PC-9 (cell line): ENCODE measurements at regions not wholly inside any gene's neighbourhood (a gene's known extent, or its start where the extent isn't known, plus 50 kb on each side); places are given as distances from the start of the nearest gene placed in this dataset.

Source experiments
- BruUV-seq: library from RNA; stranded (reverse); fragments of 400-500 nt; replicated peaks from 2 replicates; lab custom pipeline; 2021; lab: Mats Ljungman, UMichigan
- CTCF ChIA-PET: fragments of 300-600 bp; sonication (Branson Sonifier 250); formaldehyde crosslinking; loops from one replicate; lab custom pipeline; 2022; ENCODE audit warnings: antibody characterized with exemption; lab: Charles Lee
- POLR2A ChIA-PET: fragments of 300-600 bp; sonication (Branson Sonifier 250); formaldehyde crosslinking; loops from one replicate; lab custom pipeline; 2022; ENCODE audit warnings: antibody characterized with exemption; ENCODE audit not compliant: unreplicated experiment; lab: Charles Lee
- DNase-seq, 2 experiments: peaks; one replicate each; pipeline versions ENCODE4 v3.0.0 to v3.0.0-alpha.2; 2015 to 2022; ENCODE audit warnings: mixed read lengths in 1 of 2
- H2AFZ ChIP-seq: fragments of 200-600 bp; sonication (generic); 2 replicates; pipeline ENCODE4 v1.8.1; 2017; ENCODE audit warnings: antibody characterized with exemption
- H3F3A ChIP-seq: fragments of 200-600 bp; sonication (generic); 2 replicates; pipeline ENCODE4 v1.8.1; 2017; ENCODE audit warnings: antibody characterized with exemption, mild to moderate bottlenecking, low read depth; ENCODE audit not compliant: insufficient read depth
- H3K27ac ChIP-seq: fragments of 200-600 bp; sonication (generic); 2 replicates; pipeline ENCODE4 v1.6.1; 2016; ENCODE audit warnings: mixed run types
- H3K27me3 ChIP-seq: fragments of 200-600 bp; sonication (generic); 2 replicates; pipeline ENCODE4 v1.6.1; 2016; ENCODE audit warnings: low read depth, mixed run types; ENCODE audit not compliant: insufficient read depth
- H3K36me3 ChIP-seq: fragments of 200-600 bp; sonication (generic); 2 replicates; pipeline ENCODE4 v1.6.1; 2016; ENCODE audit warnings: low read depth, mixed run types
- H3K4me1 ChIP-seq: fragments of 200-600 bp; sonication (generic); replicated peaks from 2 replicates; pipeline ENCODE4 v1.6.1; 2016; ENCODE audit warnings: mixed run types; ENCODE audit not compliant: insufficient read depth
- H3K4me2 ChIP-seq: fragments of 200-600 bp; sonication (generic); 2 replicates; pipeline ENCODE4 v1.6.1; 2017; ENCODE audit warnings: mixed run types
- H3K4me3 ChIP-seq: fragments of 200-600 bp; sonication (generic); 2 replicates; pipeline ENCODE4 v1.6.1; 2016; ENCODE audit warnings: mixed run types
- H3K79me2 ChIP-seq: fragments of 200-600 bp; sonication (generic); 2 replicates; pipeline ENCODE4 v1.6.1; 2017; ENCODE audit warnings: low read depth, mixed run types
- H3K9me2 ChIP-seq: fragments of 200-600 bp; sonication (generic); 2 replicates; pipeline ENCODE4 v1.8.1; 2017; ENCODE audit warnings: mild to moderate bottlenecking; ENCODE audit not compliant: insufficient read depth
- H3K9me3 ChIP-seq: fragments of 200-600 bp; sonication (generic); 2 replicates; pipeline ENCODE4 v1.8.1; 2016; ENCODE audit warnings: low read depth; ENCODE audit not compliant: insufficient read depth
- H4K20me1 ChIP-seq: fragments of 200-600 bp; sonication (generic); 2 replicates; pipeline ENCODE4 v1.8.1; 2017; ENCODE audit not compliant: insufficient read depth
- CTCF ChIP-seq: fragments of 200-600 bp; sonication (generic); conservative IDR thresholded peaks from 2 replicates; pipeline ENCODE4 v1.6.1; 2017; ENCODE audit warnings: mixed run types, antibody characterized with exemption, mild to moderate bottlenecking, moderate library complexity
- EZH2 ChIP-seq: fragments of 200-600 bp; sonication (generic); IDR thresholded peaks from 2 replicates; pipeline ENCODE4 v1.8.0; 2017; ENCODE audit warnings: antibody characterized with exemption, low read depth
- intact Hi-C: fragments of 100-400 bp; cut with micrococcal nuclease; formaldehyde crosslinking; loops from one replicate; pipeline ENCODE4 v1.10.0; 2022; ENCODE audit not compliant: unreplicated experiment

- H2AFZ ChIP-seq: no peak overlapping the region
- no peaks in the 10 kb centered on the region for H3K9me3 ChIP-seq
- H3K4me1 ChIP-seq: peaks cover 58% of the 10 kb centered on the region
- peak; percentile 52 to 79 for DNase-seq
- peak overlapping the region; percentile 61 for H3K4me2 ChIP-seq
- peak overlapping the region; percentile 21; the same call in 1 of the 2 replicates for H3K4me3 ChIP-seq
- H3K27ac ChIP-seq: peak overlapping the region; percentile 95
- H3K36me3 ChIP-seq: no peaks in the 10 kb centered on the region
- TF ChIP-seq CTCF (no peak), EZH2 (no peak)
- intact Hi-C loops: loop anchor here (1.0 to 10.0 kb wide), 2 partner anchors 123 to 224 kb away; partner anchors contain the start of gene ONECUT2
- no peaks in the 10 kb centered on the region for H3K27me3 ChIP-seq
- POLR2A ChIA-PET: interaction anchor here (0.6 kb wide), 1 partner anchor 218 kb away, joined by 8 read pairs; no protein-coding TSS in a partner anchor
- H3K79me2 ChIP-seq: no peaks in the 10 kb centered on the region
- peaks cover 28% of the 10 kb centered on the region for H3F3A ChIP-seq
- no TSS peak for BruUV-seq
- H4K20me1 ChIP-seq: no peaks in the 10 kb centered on the region
- no peaks in the 10 kb centered on the region for H3K9me2 ChIP-seq
- CTCF ChIA-PET: no interaction called here
Observed at GRCh38 chr18:57210716-57211411, 64.0 kb downstream of the BOD1L2 start.

GRCh38 chr18:57211412-57211750 lies 64.5 kb downstream of the BOD1L2 start:
- no peaks in the 10 kb centered on the region for H3K27me3 ChIP-seq
- H3K27ac ChIP-seq: peak overlapping the region; percentile 95
- no TSS peak for BruUV-seq
- H3K4me3 ChIP-seq: no peak overlapping the region
- TF ChIP-seq EZH2: no peak
- no peak for TF ChIP-seq CTCF
- no peaks in the 10 kb centered on the region for H3K9me3 ChIP-seq
- H3K4me2 ChIP-seq: peak overlapping the region; percentile 61
- no peak overlapping the region for H2AFZ ChIP-seq
- ChIA-PET CTCF (no interaction called here), POLR2A (interaction anchor here (0.6 kb wide), 1 partner anchor 218 kb away, joined by 8 read pairs; no protein-coding TSS in a partner anchor)
- peaks cover 58% of the 10 kb centered on the region for H3K4me1 ChIP-seq
- no peaks in the 10 kb centered on the region for H3K9me2 ChIP-seq
- peak; percentile 1 to 52 for DNase-seq
- H3F3A ChIP-seq: peaks cover 28% of the 10 kb centered on the region
- H4K20me1 ChIP-seq: no peaks in the 10 kb centered on the region
- no peaks in the 10 kb centered on the region for H3K36me3 ChIP-seq
- intact Hi-C loops: loop anchor here (10.0 kb wide), 1 partner anchor 223 kb away; the partner anchor contains the start of gene ONECUT2
- no peaks in the 10 kb centered on the region for H3K79me2 ChIP-seq

DNA sequence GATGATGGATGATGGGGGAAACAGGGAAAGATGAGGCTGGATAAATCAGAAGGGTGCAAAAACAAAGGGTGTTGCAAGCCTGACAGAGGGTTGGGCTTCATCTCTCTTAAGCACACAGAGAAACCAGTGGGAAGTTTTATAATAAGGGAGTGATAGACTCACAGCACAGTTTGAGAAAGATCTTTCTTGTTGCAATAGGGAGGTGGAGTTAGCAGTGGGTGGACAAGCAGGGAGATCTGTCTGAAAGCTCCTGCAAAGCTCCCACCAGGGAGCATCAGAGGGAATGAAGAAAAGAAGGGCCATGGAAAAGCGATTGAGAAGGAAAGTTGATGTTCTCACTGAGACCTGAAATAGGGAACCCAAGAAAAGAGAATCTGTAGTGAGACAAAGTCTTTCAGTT lies 64.9 kb downstream of the BOD1L2 start:
- Histone ChIP-seq H3K4me1 (peaks cover 58% of the 10 kb centered on the region), H3K9me3 (no peaks in the 10 kb centered on the region), H3F3A (peaks cover 28% of the 10 kb centered on the region), H3K4me3 (no peak overlapping the region), H3K36me3 (no peaks in the 10 kb centered on the region), H3K9me2 (no peaks in the 10 kb centered on the region), H4K20me1 (no peaks in the 10 kb centered on the region), H3K79me2 (no peaks in the 10 kb centered on the region), H3K27me3 (no peaks in the 10 kb centered on the region), H3K4me2 (peak overlapping the region; percentile 61), H2AFZ (0 out of 2 replicates have a peak overlapping the region, but pooled peaks have one; percentile 12), H3K27ac (peak overlapping the region; percentile 95)
- ChIA-PET POLR2A (no interaction called here), CTCF (no interaction called here)
- DNase-seq: no peak
- intact Hi-C loops: loop anchor here (10.0 kb wide), 1 partner anchor 223 kb away; the partner anchor contains the start of gene ONECUT2
- TF ChIP-seq EZH2 (no peak), CTCF (no peak)
- BruUV-seq: no TSS peak
